BJ (cell line): ENCODE measurements at regions not wholly inside any gene's neighbourhood (a gene's known extent, or its start where the extent isn't known, plus 50 kb on each side); places are given as distances from the start of the nearest gene placed in this dataset.

ENCODE experiments used
- CTCF ChIA-PET: fragments of 350-600 bp; formaldehyde crosslinking; extraction: SDS; loops from one replicate; lab custom pipeline; 2021; ENCODE audit warnings: antibody characterized with exemption, inconsistent platforms; lab: Yijun Ruan, JAX
- POLR2A ChIA-PET: fragments of 300-600 bp; sonication (Branson Sonifier 250); formaldehyde crosslinking; extraction: SDS; loops from one replicate; lab custom pipeline; 2021; ENCODE audit warnings: antibody characterized with exemption; lab: Charles Lee
- DNase-seq: peaks from one replicate; pipeline ENCODE4 v3.0.0-alpha.2; 2011; ENCODE audit warnings: low read depth
- H3K27me3 ChIP-seq: 2 replicates; pipeline ENCODE4 v1.6.0; 2011; ENCODE audit warnings: low read length; ENCODE audit not compliant: control insufficient read depth, insufficient read depth
- H3K36me3 ChIP-seq: 2 replicates; pipeline ENCODE4 v1.5.1; 2011; ENCODE audit warnings: low read length; ENCODE audit not compliant: control insufficient read depth, insufficient read depth
- H3K4me3 ChIP-seq: 2 replicates; pipeline ENCODE4 v1.5.1; 2011; ENCODE audit warnings: low read depth, mild to moderate bottlenecking, control low read depth, low read length
- CTCF ChIP-seq: IDR thresholded peaks from 2 replicates; pipeline ENCODE4 v1.5.1; 2011; ENCODE audit warnings: low read depth, mild to moderate bottlenecking, control low read depth, inconsistent platforms, low read length, moderate library complexity; ENCODE audit not compliant: insufficient read depth

GRCh38 chr7:52920977-52921376, 114.5 kb upstream of the POM121L12 start:
- Histone ChIP-seq H3K27me3 (no peaks in the 10 kb centered on the region), H3K4me3 (no peak overlapping the region), H3K36me3 (no peaks in the 10 kb centered on the region)
- POLR2A ChIA-PET = no interaction called here
- CTCF ChIA-PET = no interaction called here
- no peak for DNase-seq
- no peak for TF ChIP-seq CTCF

GRCh38 chr7:52917982-52918578, 117.4 kb upstream of the POM121L12 start:
- Histone ChIP-seq H3K36me3 (no peaks in the 10 kb centered on the region), H3K27me3 (no peaks in the 10 kb centered on the region), H3K4me3 (no peak overlapping the region)
- TF ChIP-seq CTCF = no peak
- ChIA-PET CTCF (no interaction called here), POLR2A (no interaction called here)
- DNase-seq = no peak

GRCh38 chr7:52911795-52912194, 123.6 kb upstream of the POM121L12 start:
- ChIA-PET POLR2A (no interaction called here), CTCF (no interaction called here)
- TF ChIP-seq CTCF = no peak
- Histone ChIP-seq H3K27me3 (no peaks in the 10 kb centered on the region), H3K36me3 (no peaks in the 10 kb centered on the region), H3K4me3 (no peak overlapping the region)
- no peak for DNase-seq

- no peak overlapping the region for H3K4me3 ChIP-seq
- no peak for DNase-seq
- CTCF ChIA-PET = no interaction called here
- POLR2A ChIA-PET = no interaction called here
- no peak for TF ChIP-seq CTCF
- no peaks in the 10 kb centered on the region for H3K36me3 ChIP-seq
- no peaks in the 10 kb centered on the region for H3K27me3 ChIP-seq
Measured at GRCh38 chr7:52911326-52911725, 124.1 kb upstream of the POM121L12 start.

GRCh38 chr7:52909935-52910334, 125.5 kb upstream of the POM121L12 start:
- no peak for DNase-seq
- ChIA-PET CTCF (no interaction called here), POLR2A (no interaction called here)
- H3K4me3 ChIP-seq = no peak overlapping the region
- no peaks in the 10 kb centered on the region for H3K36me3 ChIP-seq
- no peaks in the 10 kb centered on the region for H3K27me3 ChIP-seq
- TF ChIP-seq CTCF = no peak
